HCT116 (cell line): ENCODE measurements at regions not wholly inside any gene's neighbourhood (a gene's known extent, or its start where the extent isn't known, plus 50 kb on each side); places are given as distances from the start of the nearest gene placed in this dataset.

Experiments
- ATAC-seq: fragments of 200-7000 bp; cut with Tn5 transposase; 2 replicates; pipeline ENCODE4 v1.9.1; 2020; ENCODE audit warnings: mild to moderate bottlenecking, moderate library complexity
- BruUV-seq: library from RNA; stranded (reverse); fragments of 400-500 nt; replicated peaks from 2 replicates; lab custom pipeline; 2021; lab: Mats Ljungman, UMichigan
- CTCF ChIA-PET: fragments of 300-600 bp; sonication (Branson Sonifier 250); formaldehyde crosslinking; loops from one replicate; lab custom pipeline; 2021; ENCODE audit warnings: antibody characterized with exemption; lab: Charles Lee
- POLR2A ChIA-PET: fragments of 300-600, 350-600 bp; sonication (Branson Sonifier 250); formaldehyde crosslinking; loops from one replicate; lab custom pipeline; 2021; ENCODE audit warnings: antibody characterized with exemption; lab: Charles Lee
- RAD21 ChIA-PET, 2 experiments: fragments of 300-600 bp; sonication (Branson Sonifier 250); formaldehyde crosslinking; loops; one replicate each; lab custom pipeline; 2023; ENCODE audit warnings: low total read pairs in 2 of 2; ENCODE audit not compliant: uncharacterized antibody in 2 of 2, unreplicated experiment in 2 of 2, low non-redundant PET in 1 of 2; lab: Charles Lee
- DNase-seq: peaks from one replicate; pipeline ENCODE4 v3.0.0-alpha.2; 2010; ENCODE audit warnings: low read depth, low spot score
- H2AFZ ChIP-seq: fragments of 200-600 bp; shearing (Covaris generic), sonication (generic); 2 replicates; pipeline ENCODE4 v1.6.1; 2017; ENCODE audit warnings: low read depth, mixed run types, mixed read lengths, antibody characterized with exemption, low read length; ENCODE audit not compliant: poor library complexity, severe bottlenecking
- H3K27ac ChIP-seq: 2 replicates; pipeline ENCODE4 v1.5.1; 2012; ENCODE audit warnings: low read depth, low read length
- H3K27me3 ChIP-seq: fragments of 200-600 bp; sonication (generic); 2 replicates; pipeline ENCODE4 v1.6.1; 2016; ENCODE audit warnings: mixed run types, low read length, mixed read lengths; ENCODE audit not compliant: insufficient read depth
- H3K36me3 ChIP-seq, 2 experiments: fragments of 200-500 bp in 1 of 2; fragments of 200-600 bp in 1 of 2; sonication (Bioruptor generic) in 1 of 2; sonication (generic) in 1 of 2; 2 replicates each; pipeline versions ENCODE4 v1.5.1 to v1.6.1; 2014 to 2016; ENCODE audit warnings: low read length in 2 of 2, inconsistent platforms in 1 of 2, mixed read lengths in 1 of 2, mixed run types in 1 of 2; ENCODE audit not compliant: insufficient read depth in 2 of 2, control insufficient read depth in 1 of 2
- H3K4me1 ChIP-seq, 2 experiments: fragments of 200-600 bp in 1 of 2; sonication (generic) in 1 of 2; 2 replicates each; pipeline versions ENCODE4 v1.5.1 to v1.6.1; 2012 to 2017; ENCODE audit warnings: low read length in 2 of 2, inconsistent platforms in 1 of 2, mild to moderate bottlenecking in 1 of 2, mixed read lengths in 1 of 2, mixed run types in 1 of 2, moderate library complexity in 1 of 2; ENCODE audit not compliant: insufficient read depth in 2 of 2, control insufficient read depth in 1 of 2
- H3K4me2 ChIP-seq: fragments of 200-600 bp; sonication (generic); 2 replicates; pipeline ENCODE4 v1.6.1; 2017; ENCODE audit warnings: mixed run types, low read length, mixed read lengths
- H3K4me3 ChIP-seq, 2 experiments: fragments of 200-600 bp in 1 of 2; sonication (generic) in 1 of 2; replicated peaks in 1 of 2; 2 replicates each; pipeline ENCODE4 v1.5.1; 2011 to 2016; ENCODE audit warnings: low read length in 2 of 2, control low read depth in 1 of 2, low read depth in 1 of 2, mild to moderate bottlenecking in 1 of 2, mixed read lengths in 1 of 2, mixed run types in 1 of 2
- H3K79me2 ChIP-seq: fragments of 200-600 bp; sonication (generic); 2 replicates; pipeline ENCODE4 v1.6.1; 2017; ENCODE audit warnings: mild to moderate bottlenecking, mixed run types, low read length, moderate library complexity, mixed read lengths; ENCODE audit not compliant: insufficient read depth
- H3K9ac ChIP-seq: fragments of 200-600 bp; sonication (generic); 2 replicates; pipeline ENCODE4 v1.6.1; 2016; ENCODE audit warnings: low read length, mixed read lengths
- H3K9me2 ChIP-seq: fragments of 200-600 bp; sonication (generic), shearing (Covaris generic); 2 replicates; pipeline ENCODE4 v1.6.1; 2017; ENCODE audit warnings: mixed run types, mild to moderate bottlenecking, moderate library complexity; ENCODE audit not compliant: insufficient read depth
- H3K9me3 ChIP-seq, 2 experiments: fragments of 200-500 bp in 1 of 2; fragments of 200-600 bp in 1 of 2; sonication (Bioruptor generic) in 1 of 2; sonication (generic) in 1 of 2; 2 replicates each; pipeline ENCODE4 v1.6.1; 2014 to 2017; ENCODE audit warnings: low read length in 2 of 2, mixed read lengths in 2 of 2, inconsistent platforms in 1 of 2, low read depth in 1 of 2, mild to moderate bottlenecking in 1 of 2, mixed run types in 1 of 2, moderate library complexity in 1 of 2; ENCODE audit not compliant: control insufficient read depth in 1 of 2, insufficient read depth in 1 of 2
- H4K20me1 ChIP-seq: fragments of 200-600 bp; sonication (generic), shearing (Covaris generic); 2 replicates; pipeline ENCODE4 v1.6.1; 2017; ENCODE audit warnings: mixed run types, mild to moderate bottlenecking, moderate library complexity; ENCODE audit not compliant: insufficient read depth
- EGR1 ChIP-seq: IDR thresholded peaks from 2 replicates; pipeline ENCODE4 v1.6.1; 2012; ENCODE audit warnings: low read depth
- MAX ChIP-seq: IDR thresholded peaks from 2 replicates; pipeline ENCODE4 v1.6.1; 2012
- POLR2AphosphoS5 ChIP-seq: IDR thresholded peaks from 2 replicates; pipeline ENCODE4 v1.6.1; 2011; ENCODE audit warnings: mild to moderate bottlenecking, low read depth, low read length, moderate library complexity
- SP1 ChIP-seq: IDR thresholded peaks from 2 replicates; pipeline ENCODE4 v1.6.1; 2012; ENCODE audit warnings: low read depth
- SRF ChIP-seq: IDR thresholded peaks from 2 replicates; pipeline ENCODE4 v1.6.1; 2012; ENCODE audit warnings: low read depth
- ZNF274 ChIP-seq: fragments of 200-500 bp; sonication (Bioruptor generic); IDR thresholded peaks from 2 replicates; pipeline ENCODE4 v1.6.1; 2014; ENCODE audit warnings: mild to moderate bottlenecking, low read depth, low read length, inconsistent platforms
- intact Hi-C: fragments of 100-400 bp; cut with micrococcal nuclease; formaldehyde crosslinking; loops from 2 replicates; pipeline ENCODE4 v1.10.0; 2022
- TF ChIP-seq, protein P1 (sequence below), 3 experiments: fragments of 200-600 bp in 1 of 3; sonication (generic) in 1 of 3; IDR thresholded peaks in 2 of 3; conservative IDR thresholded peaks in 1 of 3; 2 replicates each; pipeline ENCODE4 v1.5.1; 2012 to 2017; ENCODE audit warnings: low read depth in 2 of 3, low read length in 2 of 3, antibody characterized with exemption in 1 of 3, borderline replicate concordance in 1 of 3, control low read depth in 1 of 3, mild to moderate bottlenecking in 1 of 3, mixed read lengths in 1 of 3, mixed run types in 1 of 3, moderate library complexity in 1 of 3; ENCODE audit not compliant: insufficient read depth in 1 of 3
- TF ChIP-seq, protein P2 (sequence below): IDR thresholded peaks from 2 replicates; pipeline ENCODE4 v1.6.1; 2011; ENCODE audit warnings: mild to moderate bottlenecking, low read length, moderate library complexity; ENCODE audit not compliant: insufficient replicate concordance; ENCODE audit errors: extremely low read depth

DNA sequence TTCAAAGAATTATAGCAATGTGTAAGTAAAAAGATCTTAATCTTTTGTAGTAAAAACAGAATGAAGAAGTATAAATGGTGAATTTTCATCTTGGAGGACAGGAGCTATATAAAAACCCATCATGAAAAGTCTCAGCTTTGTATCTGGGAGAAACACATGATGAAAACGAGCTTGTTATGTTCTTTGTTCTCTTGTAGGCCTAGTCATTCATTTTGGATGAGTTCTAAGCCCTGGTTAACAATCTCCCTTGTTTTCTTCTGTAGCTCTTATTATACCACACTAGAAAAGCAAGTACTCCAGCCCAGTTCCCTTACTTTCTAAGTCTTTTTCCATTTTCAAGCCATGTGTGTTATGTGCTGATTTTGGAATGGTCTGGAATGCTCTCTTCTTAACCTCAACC is 463.5 kb upstream of the RGS6 start:
- Histone ChIP-seq H3K27ac (no peak overlapping the region), H3K27me3 (no peaks in the 10 kb centered on the region), H3K79me2 (no peaks in the 10 kb centered on the region), H3K9ac (no peak overlapping the region), H3K36me3 (no peaks in the 10 kb centered on the region), H3K9me2 (no peaks in the 10 kb centered on the region), H3K4me2 (no peak overlapping the region), H3K4me3 (no peak overlapping the region), H4K20me1 (no peaks in the 10 kb centered on the region), H3K9me3 (no peaks in the 10 kb centered on the region), H3K4me1 (no peaks in the 10 kb centered on the region), H2AFZ (no peak overlapping the region)
- DNase-seq (no peak), ATAC-seq (no peak)
- CTCF ChIA-PET, result no interaction called here
- RAD21 ChIA-PET, result no interaction called here
- POLR2A ChIA-PET, result no interaction called here
- TF ChIP-seq MAX (no peak), POLR2AphosphoS5 (no peak), SP1 (no peak), ZNF274 (no peak), SRF (no peak), EGR1 (no peak)
- TF ChIP-seq, protein P1, sequence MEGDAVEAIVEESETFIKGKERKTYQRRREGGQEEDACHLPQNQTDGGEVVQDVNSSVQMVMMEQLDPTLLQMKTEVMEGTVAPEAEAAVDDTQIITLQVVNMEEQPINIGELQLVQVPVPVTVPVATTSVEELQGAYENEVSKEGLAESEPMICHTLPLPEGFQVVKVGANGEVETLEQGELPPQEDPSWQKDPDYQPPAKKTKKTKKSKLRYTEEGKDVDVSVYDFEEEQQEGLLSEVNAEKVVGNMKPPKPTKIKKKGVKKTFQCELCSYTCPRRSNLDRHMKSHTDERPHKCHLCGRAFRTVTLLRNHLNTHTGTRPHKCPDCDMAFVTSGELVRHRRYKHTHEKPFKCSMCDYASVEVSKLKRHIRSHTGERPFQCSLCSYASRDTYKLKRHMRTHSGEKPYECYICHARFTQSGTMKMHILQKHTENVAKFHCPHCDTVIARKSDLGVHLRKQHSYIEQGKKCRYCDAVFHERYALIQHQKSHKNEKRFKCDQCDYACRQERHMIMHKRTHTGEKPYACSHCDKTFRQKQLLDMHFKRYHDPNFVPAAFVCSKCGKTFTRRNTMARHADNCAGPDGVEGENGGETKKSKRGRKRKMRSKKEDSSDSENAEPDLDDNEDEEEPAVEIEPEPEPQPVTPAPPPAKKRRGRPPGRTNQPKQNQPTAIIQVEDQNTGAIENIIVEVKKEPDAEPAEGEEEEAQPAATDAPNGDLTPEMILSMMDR (IDR thresholded peaks at IDR 0.05 in 2 of 3, conservative IDR thresholded peaks at IDR 0.05 in 1 of 3; ENCODE audit: borderline replicate concordance in 1 of 3, insufficient read depth in 1 of 3, low read depth in 2 of 3, low read length in 2 of 3), result no peak
- TF ChIP-seq, protein P2, sequence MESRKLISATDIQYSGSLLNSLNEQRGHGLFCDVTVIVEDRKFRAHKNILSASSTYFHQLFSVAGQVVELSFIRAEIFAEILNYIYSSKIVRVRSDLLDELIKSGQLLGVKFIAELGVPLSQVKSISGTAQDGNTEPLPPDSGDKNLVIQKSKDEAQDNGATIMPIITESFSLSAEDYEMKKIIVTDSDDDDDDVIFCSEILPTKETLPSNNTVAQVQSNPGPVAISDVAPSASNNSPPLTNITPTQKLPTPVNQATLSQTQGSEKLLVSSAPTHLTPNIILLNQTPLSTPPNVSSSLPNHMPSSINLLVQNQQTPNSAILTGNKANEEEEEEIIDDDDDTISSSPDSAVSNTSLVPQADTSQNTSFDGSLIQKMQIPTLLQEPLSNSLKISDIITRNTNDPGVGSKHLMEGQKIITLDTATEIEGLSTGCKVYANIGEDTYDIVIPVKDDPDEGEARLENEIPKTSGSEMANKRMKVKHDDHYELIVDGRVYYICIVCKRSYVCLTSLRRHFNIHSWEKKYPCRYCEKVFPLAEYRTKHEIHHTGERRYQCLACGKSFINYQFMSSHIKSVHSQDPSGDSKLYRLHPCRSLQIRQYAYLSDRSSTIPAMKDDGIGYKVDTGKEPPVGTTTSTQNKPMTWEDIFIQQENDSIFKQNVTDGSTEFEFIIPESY, result no peak
- intact Hi-C loops, result no loop called here
- no TSS peak for BruUV-seq
